ENCODE measurements at regions not wholly inside any gene's neighbourhood (a gene's known extent, or its start where the extent isn't known, plus 50 kb on each side); places are given as distances from the start of the nearest gene placed in this dataset.

GRCh38 chr2:238689871-238690389, 158.0 kb upstream of the TWIST2 start:
- no peak for DNase-seq

- no peak for DNase-seq
These were observed 157.4 kb upstream of the TWIST2 start for GRCh38 chr2:238690511-238690910.

GRCh38 chr2:238691596-238692491, 156.0 kb upstream of the TWIST2 start:
- DNase-seq = no peak

GRCh38 chr2:238692562-238692961, 155.3 kb upstream of the TWIST2 start:
- no peak for DNase-seq

GRCh38 chr2:238693337-238694093, 154.4 kb upstream of the TWIST2 start:
- DNase-seq = no peak

GRCh38 chr2:238694136-238694755, 153.6 kb upstream of the TWIST2 start:
- DNase-seq = no peak

- no peak for DNase-seq
These were observed 153.0 kb upstream of the TWIST2 start for GRCh38 chr2:238694922-238695321.

GRCh38 chr2:238695538-238695937, 152.3 kb upstream of the TWIST2 start:
- no peak for DNase-seq

GRCh38 chr2:238696331-238696730, 151.6 kb upstream of the TWIST2 start:
- DNase-seq = no peak

GRCh38 chr2:238696786-238697185, 151.1 kb upstream of the TWIST2 start:
- DNase-seq = no peak

- no peak for DNase-seq
These were observed 150.5 kb upstream of the TWIST2 start for GRCh38 chr2:238697193-238698071.

GRCh38 chr2:238698072-238698352, 149.9 kb upstream of the TWIST2 start:
- no peak for DNase-seq

GRCh38 chr2:238698451-238699306, 149.2 kb upstream of the TWIST2 start:
- no peak for DNase-seq

- DNase-seq = no peak
These were observed 148.4 kb upstream of the TWIST2 start for GRCh38 chr2:238699307-238700116.

GRCh38 chr2:238700117-238700457, 147.8 kb upstream of the TWIST2 start:
- no peak for DNase-seq

GRCh38 chr2:238700506-238701340, 147.2 kb upstream of the TWIST2 start:
- DNase-seq = no peak

GRCh38 chr2:238701341-238702206, 146.3 kb upstream of the TWIST2 start:
- DNase-seq = no peak

GRCh38 chr2:238702276-238703052, 145.4 kb upstream of the TWIST2 start:
- no peak for DNase-seq
